Keratinocyte (primary cell): ENCODE measurements at regions not wholly inside any gene's neighbourhood (a gene's known extent, or its start where the extent isn't known, plus 50 kb on each side); places are given as distances from the start of the nearest gene placed in this dataset.
A peak's percentile ranks its signal among the peaks of the same experiment; 100 is the strongest.

Source experiments
- DNase-seq: peaks from one replicate; pipeline ENCODE4 v3.0.0-alpha.2; 2011; ENCODE audit warnings: low read depth, missing footprints, low spot score
- FAIRE-seq: peaks from 2 replicates; lab custom pipeline; 2011; peaks lifted over from hg19 to GRCh38; lab: Jason Lieb, UNC
- H2AFZ ChIP-seq: 2 replicates; pipeline ENCODE4 v1.6.0; 2012; ENCODE audit warnings: low read length, control low read depth, inconsistent platforms; ENCODE audit not compliant: control insufficient read depth
- H3K27ac ChIP-seq: 2 replicates; pipeline ENCODE4 v1.5.1; 2011; ENCODE audit warnings: low read length; ENCODE audit not compliant: control insufficient read depth, insufficient read depth
- H3K27me3 ChIP-seq: 3 replicates; pipeline ENCODE4 v1.6.0; 2011; ENCODE audit warnings: low read length; ENCODE audit not compliant: control insufficient read depth, insufficient read depth; ENCODE audit errors: extremely low read depth
- H3K36me3 ChIP-seq, 2 experiments: 2 replicates in 1 of 2; 3 replicates in 1 of 2; pipeline ENCODE4 v1.5.1; 2011; ENCODE audit warnings: low read length in 2 of 2, mild to moderate bottlenecking in 1 of 2; ENCODE audit not compliant: control insufficient read depth in 2 of 2, insufficient read depth in 2 of 2; ENCODE audit errors: extremely low read depth in 1 of 2
- H3K4me1 ChIP-seq: 3 replicates; pipeline ENCODE4 v1.5.1; 2011; ENCODE audit warnings: low read length; ENCODE audit not compliant: control insufficient read depth, insufficient read depth; ENCODE audit errors: extremely low read depth
- H3K4me2 ChIP-seq: 3 replicates; pipeline ENCODE4 v1.6.0; 2011; ENCODE audit warnings: low read depth, low read length; ENCODE audit not compliant: control insufficient read depth, insufficient read depth; ENCODE audit errors: extremely low read depth
- H3K4me3 ChIP-seq, 3 experiments: fragments of 200-600 bp in 1 of 3; sonication (generic) in 1 of 3; 2 replicates in 2 of 3; 3 replicates in 1 of 3; pipeline ENCODE4 v1.5.1; 2011 to 2016; ENCODE audit warnings: low read length in 3 of 3, mild to moderate bottlenecking in 3 of 3, control low read depth in 2 of 3, inconsistent platforms in 1 of 3, low read depth in 1 of 3, mixed read lengths in 1 of 3, mixed run types in 1 of 3, moderate library complexity in 1 of 3; ENCODE audit not compliant: control insufficient read depth in 2 of 3, insufficient read depth in 2 of 3; ENCODE audit errors: extremely low read depth in 1 of 3
- H3K79me2 ChIP-seq: 2 replicates; pipeline ENCODE4 v1.6.0; 2012; ENCODE audit warnings: low read length; ENCODE audit not compliant: control insufficient read depth, insufficient read depth
- H3K9ac ChIP-seq: 3 replicates; pipeline ENCODE4 v1.6.0; 2011; ENCODE audit warnings: low read length; ENCODE audit not compliant: control insufficient read depth, insufficient read depth; ENCODE audit errors: extremely low read depth
- H3K9me1 ChIP-seq: 3 replicates; pipeline ENCODE4 v1.6.0; 2011; ENCODE audit warnings: low read length; ENCODE audit not compliant: control insufficient read depth, insufficient read depth; ENCODE audit errors: extremely low read depth
- H3K9me3 ChIP-seq: 2 replicates; pipeline ENCODE4 v1.5.1; 2012; ENCODE audit warnings: low read depth, low read length; ENCODE audit not compliant: control insufficient read depth
- H4K20me1 ChIP-seq: 3 replicates; pipeline ENCODE4 v1.6.0; 2011; ENCODE audit warnings: low read length; ENCODE audit not compliant: control insufficient read depth, insufficient read depth; ENCODE audit errors: extremely low read depth
- CTCF ChIP-seq, 3 experiments: IDR thresholded peaks in 1 of 3; conservative IDR thresholded peaks in 1 of 3; optimal IDR thresholded peaks in 1 of 3; 2 replicates in 2 of 3; 3 replicates in 1 of 3; pipeline versions ENCODE3 to v1.5.1; 2011; ENCODE audit warnings: low read length in 3 of 3, mild to moderate bottlenecking in 3 of 3, moderate library complexity in 2 of 3, control low read depth in 1 of 3, inconsistent platforms in 1 of 3; ENCODE audit not compliant: insufficient read depth in 2 of 3; ENCODE audit errors: extremely low read depth in 1 of 3
- EZH2 ChIP-seq: IDR thresholded peaks from one replicate; pipeline ENCODE4 v1.6.1; 2012; ENCODE audit warnings: inconsistent platforms, mild to moderate bottlenecking, low read length, moderate library complexity
- dilution Hi-C: fragments of 300-500 bp; cut with MboI; formaldehyde crosslinking; loops from one replicate; pipeline ENCODE4 v1.7.0; 2020; ENCODE audit warnings: low sequenced_read_pairs; ENCODE audit not compliant: extremely low pct_ligation_motif_present

GRCh38 chr12:88418856-88419497 lies 161.3 kb downstream of the KITLG start:
- Histone ChIP-seq H4K20me1 (no peaks in the 10 kb centered on the region), H3K36me3 (no peaks in the 10 kb centered on the region), H3K9ac (no peak overlapping the region), H3K4me2 (no peak overlapping the region), H3K4me3 (no peak overlapping the region), H2AFZ (no peak overlapping the region), H3K27me3 (no peaks in the 10 kb centered on the region), H3K27ac (no peak overlapping the region), H3K4me1 (peaks cover 7% of the 10 kb centered on the region), H3K79me2 (no peaks in the 10 kb centered on the region), H3K9me3 (no peaks in the 10 kb centered on the region), H3K9me1 (no peaks in the 10 kb centered on the region)
- TF ChIP-seq EZH2 (no peak), CTCF (optimal IDR thresholded peaks at IDR 0.05 in 1 of 3, IDR thresholded peaks at IDR 0.05 in 1 of 3, conservative IDR thresholded peaks at IDR 0.05 in 1 of 3; ENCODE audit: extremely low read depth in 1 of 3, insufficient read depth in 2 of 3, low read length in 3 of 3) (no peak)
- FAIRE-seq = no peak
- DNase-seq = no peak
- dilution Hi-C loops = no loop called here

DNA sequence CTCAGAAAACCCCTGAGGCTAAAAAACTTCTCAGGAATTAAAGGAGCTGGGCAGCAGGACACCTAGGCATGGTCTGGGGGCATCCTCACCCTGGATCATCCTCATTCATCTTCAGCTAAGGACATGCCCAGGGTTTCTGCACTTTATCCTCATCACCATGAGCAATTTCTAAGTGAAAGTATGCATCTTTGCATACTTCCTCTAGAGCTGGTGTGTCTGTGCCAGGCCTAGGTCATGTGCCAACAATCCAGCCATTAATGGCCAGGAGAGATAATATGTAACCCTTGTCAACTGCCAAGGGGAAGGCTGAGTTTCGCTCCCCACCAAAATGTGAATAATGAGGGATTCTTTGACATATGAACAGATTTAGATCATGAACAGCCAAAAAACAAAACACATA lies 160.5 kb downstream of the KITLG start:
- Histone ChIP-seq H3K36me3 (no peaks in the 10 kb centered on the region), H3K27me3 (no peaks in the 10 kb centered on the region), H4K20me1 (no peaks in the 10 kb centered on the region), H3K4me1 (peaks cover 7% of the 10 kb centered on the region), H3K9ac (no peak overlapping the region), H3K79me2 (no peaks in the 10 kb centered on the region), H2AFZ (no peak overlapping the region), H3K9me1 (no peaks in the 10 kb centered on the region), H3K9me3 (no peaks in the 10 kb centered on the region), H3K27ac (no peak overlapping the region), H3K4me3 (no peak overlapping the region), H3K4me2 (no peak overlapping the region)
- TF ChIP-seq CTCF (optimal IDR thresholded peaks at IDR 0.05 in 1 of 3, IDR thresholded peaks at IDR 0.05 in 1 of 3, conservative IDR thresholded peaks at IDR 0.05 in 1 of 3; ENCODE audit: extremely low read depth in 1 of 3, insufficient read depth in 2 of 3, low read length in 3 of 3) = no peak
- TF ChIP-seq EZH2 = no peak
- dilution Hi-C loops = no loop called here
- FAIRE-seq (peak; percentile 5), DNase-seq (no peak)
